KMS-11 (cell line): ENCODE measurements at regions not wholly inside any gene's neighbourhood (a gene's known extent, or its start where the extent isn't known, plus 50 kb on each side); places are given as distances from the start of the nearest gene placed in this dataset.

Experiments used
- H2AFZ ChIP-seq: fragments of 200-600 bp; sonication (generic); 2 replicates; pipeline ENCODE4 v1.6.1; 2016; ENCODE audit warnings: antibody characterized with exemption, mixed run types, low read depth
- H3K27ac ChIP-seq: fragments of 200-600 bp; sonication (generic); 2 replicates; pipeline ENCODE4 v1.6.1; 2016; ENCODE audit warnings: mild to moderate bottlenecking, mixed run types
- H3K27me3 ChIP-seq: fragments of 200-600 bp; sonication (generic); 2 replicates; pipeline ENCODE4 v1.6.1; 2017; ENCODE audit warnings: mild to moderate bottlenecking, low read depth, mixed run types, moderate library complexity; ENCODE audit not compliant: insufficient read depth
- H3K36me3 ChIP-seq: fragments of 200-600 bp; sonication (generic); 2 replicates; pipeline ENCODE4 v1.6.1; 2017; ENCODE audit warnings: mild to moderate bottlenecking, mixed run types; ENCODE audit not compliant: insufficient read depth
- H3K4me1 ChIP-seq: fragments of 200-600 bp; sonication (generic); 2 replicates; pipeline ENCODE4 v1.6.1; 2016; ENCODE audit warnings: mild to moderate bottlenecking, low read depth, mixed run types; ENCODE audit not compliant: poor library complexity, severe bottlenecking
- H3K4me2 ChIP-seq: fragments of 200-600 bp; sonication (generic); 2 replicates; pipeline ENCODE4 v1.7.0; 2016; ENCODE audit warnings: mild to moderate bottlenecking, mixed run types
- H3K4me3 ChIP-seq: fragments of 200-600 bp; sonication (generic); IDR thresholded peaks from 2 replicates; pipeline ENCODE4 v1.6.1; 2017; ENCODE audit warnings: low read depth, low read length, mixed read lengths; ENCODE audit not compliant: insufficient read depth
- H3K79me2 ChIP-seq: fragments of 200-600 bp; sonication (generic); 2 replicates; pipeline ENCODE4 v1.6.1; 2016; ENCODE audit warnings: low read depth, mixed run types; ENCODE audit not compliant: insufficient read depth
- H3K9ac ChIP-seq: fragments of 200-600 bp; sonication (generic); 2 replicates; pipeline ENCODE4 v1.6.1; 2016; ENCODE audit warnings: mild to moderate bottlenecking, mixed run types
- H4K20me1 ChIP-seq: fragments of 200-600 bp; sonication (generic); 2 replicates; pipeline ENCODE4 v1.6.1; 2016; ENCODE audit warnings: mild to moderate bottlenecking, mixed run types; ENCODE audit not compliant: insufficient read depth
- TF ChIP-seq, protein P1 (sequence below): fragments of 200-600 bp; sonication (generic); conservative IDR thresholded peaks from 2 replicates; pipeline ENCODE4 v1.6.1; 2017; ENCODE audit warnings: low read depth, mild to moderate bottlenecking, antibody characterized with exemption, low read length, moderate library complexity, mixed read lengths

DNA sequence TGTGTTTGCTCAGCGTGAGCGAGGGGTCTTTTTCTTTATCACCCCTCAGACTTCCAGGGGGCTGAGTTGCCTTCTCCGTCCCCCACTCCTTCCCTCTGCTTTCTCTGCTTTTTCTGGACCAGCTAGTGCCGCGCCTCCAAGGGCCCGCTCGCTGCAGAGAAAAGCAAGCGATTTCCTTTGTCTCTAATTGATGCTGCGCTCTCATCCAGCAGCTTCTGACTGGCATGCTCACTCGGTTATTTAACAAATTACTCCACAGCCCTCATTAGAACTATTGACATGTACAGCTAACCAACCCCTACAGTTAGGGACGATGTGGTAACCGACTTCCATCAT is 288.0 kb downstream of the ELAVL2 start:
- no peak overlapping the region for H3K4me2 ChIP-seq
- H3K4me3 ChIP-seq: no peak overlapping the region

DNA sequence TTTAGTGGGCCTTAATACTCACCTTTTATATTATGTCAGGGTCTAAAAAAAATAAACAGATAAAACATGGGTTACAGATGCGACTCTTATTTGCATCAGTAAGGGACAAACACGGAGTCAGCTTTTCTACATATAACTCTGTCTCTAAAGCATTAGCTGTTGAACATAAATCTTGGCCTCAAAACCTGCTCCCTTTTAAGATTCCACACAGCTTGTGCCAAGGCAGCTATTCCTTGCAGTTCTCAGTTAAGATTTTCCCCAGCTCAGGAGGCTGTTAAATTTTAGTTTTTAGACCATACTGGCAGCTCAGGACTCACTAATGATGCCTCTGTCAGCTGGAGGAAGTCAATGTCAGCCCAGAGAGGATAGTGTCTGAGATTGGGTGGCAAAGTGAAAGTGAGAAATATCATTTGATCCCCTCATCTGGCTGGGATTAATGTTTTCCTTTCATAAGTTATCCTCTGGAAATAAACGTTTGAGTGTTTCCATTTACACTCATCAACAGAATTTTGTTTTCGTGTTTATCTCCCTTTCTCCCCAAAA is 287.5 kb downstream of the ELAVL2 start:
- H4K20me1 ChIP-seq: no peaks in the 10 kb centered on the region
- no peaks in the 10 kb centered on the region for H3K27me3 ChIP-seq
- H3K4me3 ChIP-seq: no peak overlapping the region
- H3K4me2 ChIP-seq: no peak overlapping the region
- TF ChIP-seq, protein P1, sequence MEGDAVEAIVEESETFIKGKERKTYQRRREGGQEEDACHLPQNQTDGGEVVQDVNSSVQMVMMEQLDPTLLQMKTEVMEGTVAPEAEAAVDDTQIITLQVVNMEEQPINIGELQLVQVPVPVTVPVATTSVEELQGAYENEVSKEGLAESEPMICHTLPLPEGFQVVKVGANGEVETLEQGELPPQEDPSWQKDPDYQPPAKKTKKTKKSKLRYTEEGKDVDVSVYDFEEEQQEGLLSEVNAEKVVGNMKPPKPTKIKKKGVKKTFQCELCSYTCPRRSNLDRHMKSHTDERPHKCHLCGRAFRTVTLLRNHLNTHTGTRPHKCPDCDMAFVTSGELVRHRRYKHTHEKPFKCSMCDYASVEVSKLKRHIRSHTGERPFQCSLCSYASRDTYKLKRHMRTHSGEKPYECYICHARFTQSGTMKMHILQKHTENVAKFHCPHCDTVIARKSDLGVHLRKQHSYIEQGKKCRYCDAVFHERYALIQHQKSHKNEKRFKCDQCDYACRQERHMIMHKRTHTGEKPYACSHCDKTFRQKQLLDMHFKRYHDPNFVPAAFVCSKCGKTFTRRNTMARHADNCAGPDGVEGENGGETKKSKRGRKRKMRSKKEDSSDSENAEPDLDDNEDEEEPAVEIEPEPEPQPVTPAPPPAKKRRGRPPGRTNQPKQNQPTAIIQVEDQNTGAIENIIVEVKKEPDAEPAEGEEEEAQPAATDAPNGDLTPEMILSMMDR: no peak
- no peak overlapping the region for H3K9ac ChIP-seq
- no peak overlapping the region for H3K27ac ChIP-seq
- no peaks in the 10 kb centered on the region for H3K79me2 ChIP-seq
- no peak overlapping the region for H2AFZ ChIP-seq
- no peaks in the 10 kb centered on the region for H3K4me1 ChIP-seq
- no peaks in the 10 kb centered on the region for H3K36me3 ChIP-seq

More for the DNA sequence above, 288.0 kb downstream of the ELAVL2 start:
- Histone ChIP-seq H3K79me2 (no peaks in the 10 kb centered on the region), H3K36me3 (no peaks in the 10 kb centered on the region), H3K27ac (no peak overlapping the region), H3K27me3 (no peaks in the 10 kb centered on the region), H4K20me1 (no peaks in the 10 kb centered on the region), H3K9ac (no peak overlapping the region), H3K4me1 (no peaks in the 10 kb centered on the region), H2AFZ (no peak overlapping the region)
- TF ChIP-seq, protein P1: no peak

DNA sequence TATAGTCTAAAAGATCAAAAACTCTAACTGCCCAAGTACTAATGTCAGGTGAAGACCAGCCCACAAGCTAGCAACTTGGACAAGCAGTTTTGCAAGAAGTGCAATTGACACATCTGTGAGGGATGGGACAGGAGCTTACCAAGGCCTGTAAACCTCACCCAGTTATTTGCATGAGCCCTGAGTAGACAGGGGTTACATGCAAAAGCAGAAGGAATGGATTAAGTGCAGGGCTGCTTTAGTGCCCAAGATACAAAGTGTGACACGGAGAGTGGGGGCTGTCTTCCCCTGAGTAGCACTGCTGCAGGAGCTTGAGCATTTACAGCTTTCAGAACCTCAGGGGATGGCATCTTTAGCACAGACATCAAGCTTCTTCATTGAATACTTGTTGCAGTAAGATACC is 286.7 kb downstream of the ELAVL2 start:
- Histone ChIP-seq H3K4me1 (no peaks in the 10 kb centered on the region), H3K36me3 (no peaks in the 10 kb centered on the region), H4K20me1 (no peaks in the 10 kb centered on the region), H3K9ac (no peak overlapping the region), H2AFZ (no peak overlapping the region), H3K27ac (no peak overlapping the region), H3K4me3 (no peak overlapping the region), H3K27me3 (no peaks in the 10 kb centered on the region), H3K79me2 (no peaks in the 10 kb centered on the region), H3K4me2 (no peak overlapping the region)
- TF ChIP-seq, protein P1: no peak

DNA sequence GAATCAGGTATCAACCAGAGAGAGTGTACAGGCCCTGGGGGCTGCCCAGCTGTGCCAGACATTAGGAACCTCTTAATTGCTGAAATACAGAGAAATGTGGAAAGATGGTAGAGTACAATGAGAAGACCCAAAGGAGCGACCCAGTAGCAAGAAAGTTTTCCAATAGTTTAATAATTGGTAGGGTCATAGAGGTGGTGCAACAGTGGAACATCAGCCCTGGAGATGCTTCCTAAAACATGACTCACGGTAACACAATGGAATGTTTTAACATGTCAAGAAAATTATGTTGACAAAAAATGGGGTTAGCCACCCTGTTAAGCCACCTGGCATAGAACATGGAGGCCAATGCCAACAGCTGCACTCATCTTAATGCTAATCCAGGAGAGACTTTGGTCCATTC is 284.1 kb downstream of the ELAVL2 start:
- H4K20me1 ChIP-seq: no peaks in the 10 kb centered on the region
- H3K4me1 ChIP-seq: no peaks in the 10 kb centered on the region
- H3K4me3 ChIP-seq: no peak overlapping the region
- TF ChIP-seq, protein P1: no peak
- no peaks in the 10 kb centered on the region for H3K27me3 ChIP-seq
- no peak overlapping the region for H3K9ac ChIP-seq
- H3K36me3 ChIP-seq: no peaks in the 10 kb centered on the region
- no peaks in the 10 kb centered on the region for H3K79me2 ChIP-seq
- no peak overlapping the region for H3K27ac ChIP-seq
- no peak overlapping the region for H2AFZ ChIP-seq
- no peak overlapping the region for H3K4me2 ChIP-seq
